ENCODE measurements at regions not wholly inside any gene's neighbourhood (a gene's known extent, or its start where the extent isn't known, plus 50 kb on each side); places are given as distances from the start of the nearest gene placed in this dataset.

DNA sequence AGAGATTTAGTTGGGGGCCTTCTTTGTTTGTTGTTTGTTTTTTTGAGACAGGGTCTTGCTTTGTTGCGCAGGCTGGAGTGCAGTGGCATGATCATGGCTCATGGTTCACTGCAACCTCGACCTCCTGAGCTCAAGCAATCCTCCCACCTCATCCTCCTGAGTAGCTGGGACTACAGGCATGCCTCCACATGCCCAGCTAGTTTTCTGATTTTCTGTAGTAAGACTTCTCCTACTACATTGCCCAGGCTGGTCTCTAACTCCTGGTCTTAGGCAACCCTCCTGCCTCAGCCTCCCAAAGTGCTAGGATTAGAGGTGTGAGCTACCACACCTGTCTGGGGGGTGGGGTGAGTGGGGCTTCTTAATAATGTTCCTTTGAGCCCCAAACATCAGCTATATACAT lies 148.3 kb upstream of the ADAMTS9 start (continued):
- TF ChIP-seq BRCA1 (IDR thresholded peaks at IDR 0.05; ENCODE audit: low read depth, low read length) (no peak), MTA3 (IDR thresholded peaks at IDR 0.05; ENCODE audit: borderline replicate concordance, low read length) (no peak), KDM1A (IDR thresholded peaks at IDR 0.05; ENCODE audit: borderline replicate concordance) (no peak), TCF7 (IDR thresholded peaks at IDR 0.05; ENCODE audit: borderline replicate concordance) (no peak)
- TF ChIP-seq, protein P1, sequence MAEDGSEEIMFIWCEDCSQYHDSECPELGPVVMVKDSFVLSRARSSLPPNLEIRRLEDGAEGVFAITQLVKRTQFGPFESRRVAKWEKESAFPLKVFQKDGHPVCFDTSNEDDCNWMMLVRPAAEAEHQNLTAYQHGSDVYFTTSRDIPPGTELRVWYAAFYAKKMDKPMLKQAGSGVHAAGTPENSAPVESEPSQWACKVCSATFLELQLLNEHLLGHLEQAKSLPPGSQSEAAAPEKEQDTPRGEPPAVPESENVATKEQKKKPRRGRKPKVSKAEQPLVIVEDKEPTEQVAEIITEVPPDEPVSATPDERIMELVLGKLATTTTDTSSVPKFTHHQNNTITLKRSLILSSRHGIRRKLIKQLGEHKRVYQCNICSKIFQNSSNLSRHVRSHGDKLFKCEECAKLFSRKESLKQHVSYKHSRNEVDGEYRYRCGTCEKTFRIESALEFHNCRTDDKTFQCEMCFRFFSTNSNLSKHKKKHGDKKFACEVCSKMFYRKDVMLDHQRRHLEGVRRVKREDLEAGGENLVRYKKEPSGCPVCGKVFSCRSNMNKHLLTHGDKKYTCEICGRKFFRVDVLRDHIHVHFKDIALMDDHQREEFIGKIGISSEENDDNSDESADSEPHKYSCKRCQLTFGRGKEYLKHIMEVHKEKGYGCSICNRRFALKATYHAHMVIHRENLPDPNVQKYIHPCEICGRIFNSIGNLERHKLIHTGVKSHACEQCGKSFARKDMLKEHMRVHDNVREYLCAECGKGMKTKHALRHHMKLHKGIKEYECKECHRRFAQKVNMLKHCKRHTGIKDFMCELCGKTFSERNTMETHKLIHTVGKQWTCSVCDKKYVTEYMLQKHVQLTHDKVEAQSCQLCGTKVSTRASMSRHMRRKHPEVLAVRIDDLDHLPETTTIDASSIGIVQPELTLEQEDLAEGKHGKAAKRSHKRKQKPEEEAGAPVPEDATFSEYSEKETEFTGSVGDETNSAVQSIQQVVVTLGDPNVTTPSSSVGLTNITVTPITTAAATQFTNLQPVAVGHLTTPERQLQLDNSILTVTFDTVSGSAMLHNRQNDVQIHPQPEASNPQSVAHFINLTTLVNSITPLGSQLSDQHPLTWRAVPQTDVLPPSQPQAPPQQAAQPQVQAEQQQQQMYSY (CRISPR knock-in tag; IDR thresholded peaks at IDR 0.05): no peak

DNA sequence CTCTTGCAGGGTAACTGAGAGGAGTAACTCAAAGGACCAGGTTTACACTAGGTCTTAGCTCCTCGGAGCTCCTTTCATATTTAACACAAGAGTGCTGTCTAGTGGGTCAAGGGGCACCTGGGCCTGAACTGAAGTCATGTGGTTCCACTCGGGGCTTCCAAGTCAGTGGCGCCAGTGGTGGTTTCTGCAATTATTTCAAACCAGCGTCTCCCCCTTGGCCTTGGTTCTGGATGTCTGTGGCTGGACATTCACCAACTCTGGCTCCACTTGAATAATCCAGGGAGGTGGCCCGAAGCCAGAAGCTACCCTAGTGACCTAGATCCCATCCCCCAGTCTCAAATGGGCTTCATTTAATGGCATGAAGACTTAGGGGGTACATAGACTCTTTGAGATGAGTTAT lies 144.3 kb upstream of the ADAMTS9 start:
- BruUV-seq (replicated peaks): no TSS peak
- H3K4me2 ChIP-seq (ENCODE audit: control insufficient read depth, insufficient read depth): no peak overlapping the region
- no peak overlapping the region for H3K9ac ChIP-seq (ENCODE audit: control insufficient read depth, insufficient read depth, low read length)
- H3K4me3 ChIP-seq: no peak overlapping the region
- FAIRE-seq: no peak
- H3K79me2 ChIP-seq (ENCODE audit: control insufficient read depth, insufficient read depth, low read length): no peaks in the 10 kb centered on the region
- intact Hi-C loops (cut with micrococcal nuclease; ENCODE audit: unreplicated experiment) (no loop called here), in situ Hi-C loops (cut with MboI) (no loop called here)
- H3K9me3 ChIP-seq (replicated peaks; ENCODE audit: control insufficient read depth, insufficient read depth, low read length): no peaks in the 10 kb centered on the region
- no peaks in the 10 kb centered on the region for H3K36me3 ChIP-seq (ENCODE audit: control insufficient read depth in 2 of 2, insufficient read depth in 2 of 2, low read length in 1 of 2)
- WGBS (ENCODE audit: insufficient coverage, insufficient replicate concordance, low lambda C conversion rate, missing lambda C conversion rate): 32% methylated on average over 5 of the region's 5 CpGs
- SMC1A ChIA-PET (ENCODE audit: uncharacterized antibody, unreplicated experiment): no interaction called here
- no peak overlapping the region for H2AFZ ChIP-seq (ENCODE audit: control insufficient read depth, low read depth, low read length)
- CTCF ChIA-PET: interaction anchor here (1.1 kb wide), 1 partner anchor 17 kb away, joined by 3 read pairs; no protein-coding TSS in a partner anchor
- no peaks in the 10 kb centered on the region for H3K27me3 ChIP-seq (replicated peaks in 1 of 2; ENCODE audit: control insufficient read depth in 2 of 2, insufficient read depth in 2 of 2, low read length in 1 of 2)
- H4K20me1 ChIP-seq (ENCODE audit: control insufficient read depth, insufficient read depth): no peaks in the 10 kb centered on the region
- no peak overlapping the region for H3K27ac ChIP-seq (ENCODE audit: control insufficient read depth, insufficient read depth)
- RAD21 ChIA-PET (ENCODE audit: unreplicated experiment): no interaction called here
- no peaks in the 10 kb centered on the region for H3K4me1 ChIP-seq (ENCODE audit: control insufficient read depth, insufficient read depth, low read length)
- no peak for ATAC-seq
- no peak for DNase-seq (ENCODE audit: low read depth, low spot score)
- POLR2A ChIA-PET: interaction anchor here (0.6 kb wide), 1 partner anchor 1802 kb away, joined by 3 read pairs; no protein-coding TSS in a partner anchor
- TF ChIP-seq, protein P2, sequence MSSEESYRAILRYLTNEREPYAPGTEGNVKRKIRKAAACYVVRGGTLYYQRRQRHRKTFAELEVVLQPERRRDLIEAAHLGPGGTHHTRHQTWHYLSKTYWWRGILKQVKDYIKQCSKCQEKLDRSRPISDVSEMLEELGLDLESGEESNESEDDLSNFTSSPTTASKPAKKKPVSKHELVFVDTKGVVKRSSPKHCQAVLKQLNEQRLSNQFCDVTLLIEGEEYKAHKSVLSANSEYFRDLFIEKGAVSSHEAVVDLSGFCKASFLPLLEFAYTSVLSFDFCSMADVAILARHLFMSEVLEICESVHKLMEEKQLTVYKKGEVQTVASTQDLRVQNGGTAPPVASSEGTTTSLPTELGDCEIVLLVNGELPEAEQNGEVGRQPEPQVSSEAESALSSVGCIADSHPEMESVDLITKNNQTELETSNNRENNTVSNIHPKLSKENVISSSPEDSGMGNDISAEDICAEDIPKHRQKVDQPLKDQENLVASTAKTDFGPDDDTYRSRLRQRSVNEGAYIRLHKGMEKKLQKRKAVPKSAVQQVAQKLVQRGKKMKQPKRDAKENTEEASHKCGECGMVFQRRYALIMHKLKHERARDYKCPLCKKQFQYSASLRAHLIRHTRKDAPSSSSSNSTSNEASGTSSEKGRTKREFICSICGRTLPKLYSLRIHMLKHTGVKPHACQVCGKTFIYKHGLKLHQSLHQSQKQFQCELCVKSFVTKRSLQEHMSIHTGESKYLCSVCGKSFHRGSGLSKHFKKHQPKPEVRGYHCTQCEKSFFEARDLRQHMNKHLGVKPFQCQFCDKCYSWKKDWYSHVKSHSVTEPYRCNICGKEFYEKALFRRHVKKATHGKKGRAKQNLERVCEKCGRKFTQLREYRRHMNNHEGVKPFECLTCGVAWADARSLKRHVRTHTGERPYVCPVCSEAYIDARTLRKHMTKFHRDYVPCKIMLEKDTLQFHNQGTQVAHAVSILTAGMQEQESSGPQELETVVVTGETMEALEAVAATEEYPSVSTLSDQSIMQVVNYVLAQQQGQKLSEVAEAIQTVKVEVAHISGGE (CRISPR knock-in tag; IDR thresholded peaks at IDR 0.05): no peak
- TF ChIP-seq SMAD1 (IDR thresholded peaks at IDR 0.05; ENCODE audit: low read depth, partially characterized antibody) (no peak), ESRRA (IDR thresholded peaks at IDR 0.05; ENCODE audit: low read length) (no peak), FOXM1 (IDR thresholded peaks at IDR 0.05; ENCODE audit: low read depth, low read length) (no peak), RELA (IDR thresholded peaks at IDR 0.05; ENCODE audit: borderline replicate concordance, partially characterized antibody) (no peak), KDM1A (IDR thresholded peaks at IDR 0.05; ENCODE audit: borderline replicate concordance) (no peak), MEF2B (IDR thresholded peaks at IDR 0.05; ENCODE audit: partially characterized antibody, poor library complexity, severe bottlenecking) (no peak)
- TF ChIP-seq, protein P3, sequence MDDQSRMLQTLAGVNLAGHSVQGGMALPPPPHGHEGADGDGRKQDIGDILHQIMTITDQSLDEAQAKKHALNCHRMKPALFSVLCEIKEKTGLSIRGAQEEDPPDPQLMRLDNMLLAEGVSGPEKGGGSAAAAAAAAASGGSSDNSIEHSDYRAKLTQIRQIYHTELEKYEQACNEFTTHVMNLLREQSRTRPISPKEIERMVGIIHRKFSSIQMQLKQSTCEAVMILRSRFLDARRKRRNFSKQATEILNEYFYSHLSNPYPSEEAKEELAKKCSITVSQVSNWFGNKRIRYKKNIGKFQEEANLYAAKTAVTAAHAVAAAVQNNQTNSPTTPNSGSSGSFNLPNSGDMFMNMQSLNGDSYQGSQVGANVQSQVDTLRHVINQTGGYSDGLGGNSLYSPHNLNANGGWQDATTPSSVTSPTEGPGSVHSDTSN (IDR thresholded peaks at IDR 0.05; ENCODE audit: insufficient replicate concordance, low read depth, low read length): no peak
- TF ChIP-seq, protein P4, sequence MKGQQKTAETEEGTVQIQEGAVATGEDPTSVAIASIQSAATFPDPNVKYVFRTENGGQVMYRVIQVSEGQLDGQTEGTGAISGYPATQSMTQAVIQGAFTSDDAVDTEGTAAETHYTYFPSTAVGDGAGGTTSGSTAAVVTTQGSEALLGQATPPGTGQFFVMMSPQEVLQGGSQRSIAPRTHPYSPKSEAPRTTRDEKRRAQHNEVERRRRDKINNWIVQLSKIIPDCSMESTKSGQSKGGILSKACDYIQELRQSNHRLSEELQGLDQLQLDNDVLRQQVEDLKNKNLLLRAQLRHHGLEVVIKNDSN (IDR thresholded peaks at IDR 0.05; ENCODE audit: borderline replicate concordance, extremely low read length, insufficient read depth, low read depth, low read length): no peak

Measured in GM12878 (cell line).